Thoracic aorta (tissue), 2 donors: ENCODE measurements at regions not wholly inside any gene's neighbourhood (a gene's known extent, or its start where the extent isn't known, plus 50 kb on each side); places are given as distances from the start of the nearest gene placed in this dataset.

Experiments
- ATAC-seq: fragments of 150-250 bp; one replicate; pipeline ENCODE4 v1.8.0; 2017; ENCODE audit warnings: low read depth; ENCODE audit not compliant: insufficient number of reproducible peaks, low FRiP score
- DNase-seq: peaks from one replicate; pipeline ENCODE4 v3.0.0-alpha.2; 2020; ENCODE audit warnings: low spot score
- H3K27ac ChIP-seq, 2 donors: fragments of 200-600 bp; sonication (generic); 1 replicate in 1 of 2; 2 replicates in 1 of 2; pipeline ENCODE4 v1.5.1; 2016; ENCODE audit warnings: mild to moderate bottlenecking in 2 of 2, moderate library complexity in 2 of 2
- H3K27me3 ChIP-seq: fragments of 200-600 bp; sonication (generic); replicated peaks from 2 replicates; pipeline ENCODE4 v1.6.0; 2016; ENCODE audit warnings: mild to moderate bottlenecking; ENCODE audit not compliant: insufficient read depth
- H3K36me3 ChIP-seq: fragments of 200-600 bp; sonication (generic); one replicate; pipeline ENCODE4 v1.5.1; 2016
- H3K4me1 ChIP-seq, 2 donors: fragments of 200-600 bp; sonication (generic); 1 replicate in 1 of 2; 2 replicates in 1 of 2; pipeline versions ENCODE4 v1.5.1 to v1.6.0; 2016; ENCODE audit warnings: low read depth in 2 of 2, mild to moderate bottlenecking in 1 of 2; ENCODE audit not compliant: control insufficient read depth in 1 of 2
- H3K4me3 ChIP-seq: fragments of 200-600 bp; sonication (generic); 2 replicates; pipeline ENCODE4 v1.5.1; 2016; ENCODE audit warnings: mild to moderate bottlenecking
- H3K9me3 ChIP-seq: fragments of 200-600 bp; sonication (generic); 2 replicates; pipeline ENCODE4 v1.5.1; 2016
- TF ChIP-seq, protein P1 (sequence below): fragments of 200-600 bp; sonication (generic); IDR thresholded peaks from one replicate; pipeline ENCODE4 v1.5.1; 2019; ENCODE audit warnings: antibody characterized with exemption

DNA sequence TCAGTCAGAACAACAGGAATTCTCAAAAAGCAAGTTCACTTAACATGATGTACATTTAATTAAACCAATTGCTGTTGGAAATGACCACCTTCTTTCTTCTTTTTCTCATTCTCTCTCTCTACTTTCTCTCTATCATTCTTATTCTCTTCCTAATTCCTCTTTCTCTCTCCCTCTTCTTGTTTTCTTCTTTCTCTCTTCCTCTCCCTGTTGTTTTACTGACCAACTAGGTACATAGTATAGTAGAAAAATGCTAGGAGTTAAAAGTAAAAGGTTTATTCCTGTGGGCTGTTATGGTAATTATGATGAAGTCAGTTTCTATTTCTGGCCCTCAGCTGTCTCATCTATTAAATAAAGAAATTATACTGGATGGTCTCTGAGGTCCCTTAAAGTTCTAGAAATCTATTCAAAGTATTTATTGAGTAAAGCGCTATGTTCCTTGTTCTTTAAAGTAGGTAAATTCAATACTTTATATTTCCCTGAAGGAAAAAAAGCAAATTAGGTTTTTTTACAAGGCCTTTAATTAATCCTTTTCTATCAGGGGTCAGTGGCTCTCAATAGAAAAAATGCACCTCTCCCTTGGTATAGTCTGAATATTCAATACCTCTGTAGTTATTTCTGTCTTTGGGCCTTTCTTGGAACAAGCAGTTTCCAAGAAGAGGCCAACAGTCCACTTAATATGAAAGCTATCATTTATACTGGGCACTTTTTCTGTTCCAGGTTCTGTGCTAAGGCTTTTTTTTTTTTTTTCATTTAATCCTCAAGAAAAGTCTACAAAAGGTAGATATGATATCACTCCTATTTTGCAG lies 102.3 kb upstream of the SLC30A5 start:
- no peak overlapping the region for H3K4me3 ChIP-seq
- H3K27ac ChIP-seq: no peak overlapping the region
- DNase-seq (no peak), ATAC-seq (no peak)
- no peaks in the 10 kb centered on the region for H3K4me1 ChIP-seq
- H3K27me3 ChIP-seq: no peaks in the 10 kb centered on the region
- TF ChIP-seq, protein P1, sequence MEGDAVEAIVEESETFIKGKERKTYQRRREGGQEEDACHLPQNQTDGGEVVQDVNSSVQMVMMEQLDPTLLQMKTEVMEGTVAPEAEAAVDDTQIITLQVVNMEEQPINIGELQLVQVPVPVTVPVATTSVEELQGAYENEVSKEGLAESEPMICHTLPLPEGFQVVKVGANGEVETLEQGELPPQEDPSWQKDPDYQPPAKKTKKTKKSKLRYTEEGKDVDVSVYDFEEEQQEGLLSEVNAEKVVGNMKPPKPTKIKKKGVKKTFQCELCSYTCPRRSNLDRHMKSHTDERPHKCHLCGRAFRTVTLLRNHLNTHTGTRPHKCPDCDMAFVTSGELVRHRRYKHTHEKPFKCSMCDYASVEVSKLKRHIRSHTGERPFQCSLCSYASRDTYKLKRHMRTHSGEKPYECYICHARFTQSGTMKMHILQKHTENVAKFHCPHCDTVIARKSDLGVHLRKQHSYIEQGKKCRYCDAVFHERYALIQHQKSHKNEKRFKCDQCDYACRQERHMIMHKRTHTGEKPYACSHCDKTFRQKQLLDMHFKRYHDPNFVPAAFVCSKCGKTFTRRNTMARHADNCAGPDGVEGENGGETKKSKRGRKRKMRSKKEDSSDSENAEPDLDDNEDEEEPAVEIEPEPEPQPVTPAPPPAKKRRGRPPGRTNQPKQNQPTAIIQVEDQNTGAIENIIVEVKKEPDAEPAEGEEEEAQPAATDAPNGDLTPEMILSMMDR: no peak
- no peaks in the 10 kb centered on the region for H3K9me3 ChIP-seq
- no peaks in the 10 kb centered on the region for H3K36me3 ChIP-seq

DNA sequence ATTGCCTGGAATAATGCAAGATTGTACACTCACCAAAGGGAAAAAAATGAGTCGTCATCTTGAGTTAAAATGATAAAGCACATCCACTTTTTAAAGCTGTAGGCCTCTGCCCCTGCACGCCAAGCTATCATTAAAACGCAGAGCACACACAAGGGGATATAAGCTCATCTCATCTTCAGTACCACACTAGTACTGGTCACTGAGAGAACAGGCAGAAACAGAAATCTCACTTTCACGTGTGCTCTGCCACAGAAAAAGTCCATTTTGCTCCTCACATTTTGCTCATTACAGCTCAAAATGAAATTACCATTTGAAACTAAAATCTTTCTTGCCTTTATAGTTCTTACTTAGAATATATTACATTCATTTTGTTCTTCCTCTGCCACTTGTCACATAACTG lies 99.2 kb upstream of the SLC30A5 start:
- no peaks in the 10 kb centered on the region for H3K36me3 ChIP-seq
- no peak overlapping the region for H3K27ac ChIP-seq
- ATAC-seq (no peak), DNase-seq (no peak)
- H3K4me1 ChIP-seq: no peaks in the 10 kb centered on the region
- no peaks in the 10 kb centered on the region for H3K27me3 ChIP-seq
- no peak overlapping the region for H3K4me3 ChIP-seq
- TF ChIP-seq, protein P1: no peak
- H3K9me3 ChIP-seq: no peaks in the 10 kb centered on the region

DNA sequence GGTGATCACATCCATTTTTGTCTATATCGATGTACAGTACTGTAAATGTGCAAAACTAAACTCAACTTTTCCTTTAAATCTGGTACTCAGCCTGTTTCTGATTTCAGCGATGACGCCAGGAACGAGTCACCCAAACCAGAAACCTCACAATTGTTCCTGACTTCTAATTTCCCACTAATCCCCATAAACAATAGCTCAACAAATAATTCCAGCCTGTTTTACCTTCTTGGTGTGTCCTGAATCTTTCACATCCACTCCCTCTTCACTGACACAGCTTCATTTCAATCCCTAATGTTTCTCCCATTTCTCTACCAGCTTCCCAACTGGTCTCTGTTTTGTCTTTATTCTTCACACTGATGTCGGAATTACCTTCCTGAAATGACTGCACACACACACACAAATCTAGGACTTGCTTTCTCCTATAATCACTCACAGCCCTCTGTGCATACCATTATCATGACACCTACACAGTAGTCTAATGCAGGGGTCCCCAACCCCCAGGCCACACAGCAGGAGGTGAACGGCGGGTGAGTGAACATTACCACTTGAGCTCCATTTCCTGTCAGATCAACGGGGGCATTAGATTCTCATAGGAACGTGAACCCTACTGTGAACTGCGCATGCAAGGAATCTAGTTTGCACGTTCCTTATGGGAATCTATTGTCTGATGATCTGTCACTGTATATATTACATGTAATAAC lies 97.8 kb upstream of the SLC30A5 start:
- no peak overlapping the region for H3K27ac ChIP-seq
- H3K4me3 ChIP-seq: no peak overlapping the region
- DNase-seq: no peak
- no peak for ATAC-seq
- H3K4me1 ChIP-seq: no peaks in the 10 kb centered on the region
- TF ChIP-seq, protein P1: no peak
- H3K9me3 ChIP-seq: no peaks in the 10 kb centered on the region
- H3K27me3 ChIP-seq: no peaks in the 10 kb centered on the region
- no peaks in the 10 kb centered on the region for H3K36me3 ChIP-seq

DNA sequence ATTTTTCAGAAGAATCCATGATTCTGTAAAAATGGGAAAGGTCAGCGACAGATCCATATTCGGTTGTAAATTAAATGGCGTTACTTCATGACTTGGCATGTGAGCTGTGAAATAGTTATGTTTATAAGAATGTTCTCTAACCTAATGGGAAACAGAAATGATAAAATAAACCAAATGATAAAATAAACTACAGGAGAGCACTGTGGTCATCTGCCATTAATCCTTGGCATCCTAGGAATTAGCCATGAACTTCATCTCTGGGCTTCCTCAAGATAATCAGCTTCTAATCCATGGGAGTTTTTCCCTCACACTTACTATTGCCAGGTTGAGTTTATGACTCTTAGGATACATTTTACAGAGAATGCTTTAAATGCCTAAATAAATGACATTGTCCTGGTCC lies 94.6 kb upstream of the SLC30A5 start:
- Histone ChIP-seq H3K27ac (no peak overlapping the region), H3K4me1 (no peaks in the 10 kb centered on the region), H3K4me3 (no peak overlapping the region), H3K36me3 (no peaks in the 10 kb centered on the region), H3K27me3 (no peaks in the 10 kb centered on the region), H3K9me3 (no peaks in the 10 kb centered on the region)
- DNase-seq (no peak), ATAC-seq (no peak)
- TF ChIP-seq, protein P1: no peak

DNA sequence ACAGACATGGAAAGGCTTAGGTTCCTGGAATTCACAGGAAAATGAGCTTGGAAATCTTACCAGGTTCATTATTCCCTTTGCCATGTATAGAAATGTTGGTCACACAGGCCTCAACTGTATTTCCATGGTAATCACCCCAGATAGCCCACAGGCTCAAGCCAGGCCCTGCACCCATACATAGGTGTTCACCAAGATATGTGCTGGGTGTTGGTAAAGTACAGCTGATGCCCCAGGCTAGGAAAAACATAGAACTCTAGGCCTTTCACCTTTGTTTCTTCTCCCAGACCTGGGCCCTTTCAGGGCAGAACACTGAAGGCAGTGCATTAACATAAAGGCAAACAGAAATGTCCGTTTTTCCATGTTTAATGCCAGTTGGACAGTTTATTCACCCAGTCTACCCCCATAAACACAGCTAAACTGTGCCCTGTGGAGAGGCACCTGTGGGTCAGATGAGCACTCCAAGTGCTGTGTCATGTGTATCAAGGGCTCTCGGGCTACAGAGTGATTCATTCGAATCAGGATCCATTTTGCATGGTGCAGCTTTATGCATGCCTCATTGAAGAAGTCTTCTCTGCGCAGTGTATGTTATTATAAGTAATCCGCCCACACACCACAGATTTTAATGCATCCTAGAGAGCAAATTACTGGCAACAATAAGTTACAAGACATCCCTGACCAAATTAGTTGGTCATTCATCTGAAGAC lies 93.4 kb upstream of the SLC30A5 start:
- Histone ChIP-seq H3K27ac (no peak overlapping the region), H3K4me3 (no peak overlapping the region), H3K9me3 (no peaks in the 10 kb centered on the region), H3K36me3 (no peaks in the 10 kb centered on the region), H3K27me3 (no peaks in the 10 kb centered on the region), H3K4me1 (no peaks in the 10 kb centered on the region)
- TF ChIP-seq, protein P1: no peak
- DNase-seq (no peak), ATAC-seq (no peak)
